Heart left ventricle (tissue), 16 donors: ENCODE measurements at regions not wholly inside any gene's neighbourhood (a gene's known extent, or its start where the extent isn't known, plus 50 kb on each side); places are given as distances from the start of the nearest gene placed in this dataset.

Experiments used
- ATAC-seq, 4 donors: fragments of 200-7000 bp; cut with Tn5 transposase; one replicate each; pipeline ENCODE4 v1.9.1; 2020 to 2022; ENCODE audit warnings: moderate library complexity in 4 of 4, mild to moderate bottlenecking in 3 of 4, moderate number of reproducible peaks in 1 of 4
- DNase-seq, 5 donors: peaks; one replicate each; pipeline ENCODE4 v3.0.0-alpha.2; 2020
- H3K27ac ChIP-seq, 12 donors: fragments of 200-600 bp; sonication (generic) in 4 of 12; one replicate each; pipeline versions ENCODE4 v1.5.0 to v1.8.0; 2016 to 2022; ENCODE audit warnings: mild to moderate bottlenecking in 2 of 12
- H3K27me3 ChIP-seq, 9 donors: fragments of 200-600 bp; sonication (generic) in 2 of 9; one replicate each; pipeline versions ENCODE4 v1.5.1 to v1.8.0; 2016 to 2022; ENCODE audit warnings: mild to moderate bottlenecking in 3 of 9
- H3K36me3 ChIP-seq, 9 donors: fragments of 200-600 bp; sonication (generic) in 2 of 9; one replicate each; pipeline versions ENCODE4 v1.5.0 to v1.8.0; 2018 to 2022; ENCODE audit warnings: mild to moderate bottlenecking in 2 of 9
- H3K4me1 ChIP-seq, 12 donors: fragments of 200-600 bp; sonication (generic) in 4 of 12; one replicate each; pipeline versions ENCODE4 v1.5.0 to v1.8.0; 2016 to 2022; ENCODE audit warnings: mild to moderate bottlenecking in 3 of 12
- H3K4me3 ChIP-seq, 12 donors: fragments of 200-600 bp; sonication (generic) in 4 of 12; one replicate each; pipeline versions ENCODE4 v1.5.0 to v1.8.0; 2017 to 2022; ENCODE audit warnings: mild to moderate bottlenecking in 9 of 12, moderate library complexity in 4 of 12
- H3K9me3 ChIP-seq, 12 donors: fragments of 200-600 bp; sonication (generic) in 4 of 12; one replicate each; pipeline versions ENCODE4 v1.5.0 to v1.8.0; 2016 to 2022; ENCODE audit warnings: mild to moderate bottlenecking in 1 of 12
- POLR2A ChIP-seq, 2 donors: fragments of 450-650 bp; IDR thresholded peaks; one replicate each; pipeline ENCODE4 v1.6.1; 2017; ENCODE audit warnings: antibody characterized with exemption in 2 of 2, mild to moderate bottlenecking in 2 of 2, moderate library complexity in 2 of 2
- WGBS, 4 donors: extraction: QIAGEN DNeasy Blood & Tissue Kit in 2 of 4; methylation state at CpG; one replicate each; pipeline versions ENCODE4 v1.1.5 to v1.1.7; 2013 to 2018; 5-methylcytosine and 5-hydroxymethylcytosine counted together
- intact Hi-C, 10 donors: fragments of 100-400 bp; cut with DNase I; formaldehyde crosslinking; loops; one replicate each; pipeline versions ENCODE4 v1.11.1 to v1.14.2; 2022
- TF ChIP-seq, protein P1 (sequence below), 12 donors: fragments of 200-600 bp; sonication (generic) in 4 of 12; IDR thresholded peaks; one replicate each; pipeline versions ENCODE4 v1.5.0 to v1.8.0; 2018 to 2022; ENCODE audit warnings: antibody characterized with exemption in 12 of 12, mild to moderate bottlenecking in 5 of 12
- donor health status: ischemic (EF 13 %, LVEDD 7.1; RV severe dilation, severe dysfunction).
- donor health status: healthy with polysubstance abuse.
- donor health status: DM: no; HTN: yes; CAD: no.
- donor health status: DM: no; HTN: no; CAD: no.
- donor health status: ischemic (EF 25% LVEDD 6.9; RV normal size, moderate dysfunction).
- donor health status: ischemic (EF 25% LVEDD 5.7; RV mildly dilated, moderate dysfunction).
- donor health status: healthy.
- donor health status: DM: yes; HTN: yes; CAD: no.
- donor health status: ischemic (EF 35%, LVEDD 5.7; RV mildly dilated, moderate dysfunction).
- donor health status: nonischemic (EF 11% LVEDD 7.7; RV severe dilation, severe dysfunction).
- donor health status: DM: yes; HTN: yes; CAD: no.
- donor health status: PGD.
- donor health status: ischemic (EF 29% LVEDD 5.4; RV normal size, mild dysfunction).
- donor health status: nonischemic (EF 23%, LVEDD 6.1; RV moderate dilation, normal function).

DNA sequence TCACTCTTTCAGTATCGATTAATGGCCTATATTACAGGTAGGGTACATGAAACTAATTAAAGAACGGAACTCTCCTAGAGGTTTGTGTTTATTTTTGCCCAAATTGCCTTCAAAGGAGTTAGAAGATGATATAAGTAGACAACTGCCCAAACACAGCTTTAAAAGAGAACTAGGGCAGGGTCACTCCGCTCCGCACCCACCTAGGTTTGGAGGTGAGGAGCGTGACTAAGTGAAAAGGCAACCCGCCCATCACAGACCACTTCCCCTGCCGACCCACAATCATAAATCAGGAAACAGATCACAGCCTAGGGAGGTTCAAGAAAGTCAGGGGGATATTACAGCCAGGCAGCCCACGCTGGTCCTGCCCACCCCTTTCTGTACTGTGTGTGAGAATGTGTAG lies 166.7 kb downstream of the C1D start:
- ATAC-seq (no peak), DNase-seq (no peak)
- peaks cover 0 to 5% (median 0%) of the 10 kb centered on the region in 12 donors for H3K9me3 ChIP-seq
- H3K27ac ChIP-seq: no peak overlapping the region
- intact Hi-C loops: no loop called here
- 89 to 94% (median 89%) methylated on average over 8 of the region's 8 CpGs for whole genome bisulfite sequencing, 4 donors
- no peaks in the 10 kb centered on the region for H3K36me3 ChIP-seq
- H3K4me3 ChIP-seq: no peak overlapping the region
- H3K4me1 ChIP-seq: peaks cover 0 to 4% (median 0%) of the 10 kb centered on the region in 12 donors
- TF ChIP-seq POLR2A (IDR thresholded peaks at IDR 0.05): no peak
- TF ChIP-seq, protein P1, sequence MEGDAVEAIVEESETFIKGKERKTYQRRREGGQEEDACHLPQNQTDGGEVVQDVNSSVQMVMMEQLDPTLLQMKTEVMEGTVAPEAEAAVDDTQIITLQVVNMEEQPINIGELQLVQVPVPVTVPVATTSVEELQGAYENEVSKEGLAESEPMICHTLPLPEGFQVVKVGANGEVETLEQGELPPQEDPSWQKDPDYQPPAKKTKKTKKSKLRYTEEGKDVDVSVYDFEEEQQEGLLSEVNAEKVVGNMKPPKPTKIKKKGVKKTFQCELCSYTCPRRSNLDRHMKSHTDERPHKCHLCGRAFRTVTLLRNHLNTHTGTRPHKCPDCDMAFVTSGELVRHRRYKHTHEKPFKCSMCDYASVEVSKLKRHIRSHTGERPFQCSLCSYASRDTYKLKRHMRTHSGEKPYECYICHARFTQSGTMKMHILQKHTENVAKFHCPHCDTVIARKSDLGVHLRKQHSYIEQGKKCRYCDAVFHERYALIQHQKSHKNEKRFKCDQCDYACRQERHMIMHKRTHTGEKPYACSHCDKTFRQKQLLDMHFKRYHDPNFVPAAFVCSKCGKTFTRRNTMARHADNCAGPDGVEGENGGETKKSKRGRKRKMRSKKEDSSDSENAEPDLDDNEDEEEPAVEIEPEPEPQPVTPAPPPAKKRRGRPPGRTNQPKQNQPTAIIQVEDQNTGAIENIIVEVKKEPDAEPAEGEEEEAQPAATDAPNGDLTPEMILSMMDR (IDR thresholded peaks at IDR 0.05): no peak
- no peaks in the 10 kb centered on the region for H3K27me3 ChIP-seq

DNA sequence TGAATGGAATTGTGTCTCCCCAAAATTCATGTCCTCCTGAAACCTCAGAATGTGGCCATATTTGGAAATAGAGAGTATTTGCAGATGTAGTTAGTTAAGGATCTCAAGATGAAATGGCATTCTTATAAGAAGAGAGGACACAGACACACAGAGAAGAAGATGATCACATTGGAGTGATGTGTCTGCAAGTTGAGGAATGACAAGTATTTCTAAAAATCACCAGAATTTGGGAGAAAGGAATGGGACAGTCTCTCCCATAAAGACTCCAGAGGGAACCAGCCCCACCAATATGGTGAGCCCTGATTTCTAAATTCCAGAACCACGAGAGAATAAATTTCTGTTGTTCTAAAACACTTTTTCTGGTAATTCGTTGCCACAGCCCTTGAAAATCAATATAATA lies 166.3 kb downstream of the C1D start:
- no peak for DNase-seq

DNA sequence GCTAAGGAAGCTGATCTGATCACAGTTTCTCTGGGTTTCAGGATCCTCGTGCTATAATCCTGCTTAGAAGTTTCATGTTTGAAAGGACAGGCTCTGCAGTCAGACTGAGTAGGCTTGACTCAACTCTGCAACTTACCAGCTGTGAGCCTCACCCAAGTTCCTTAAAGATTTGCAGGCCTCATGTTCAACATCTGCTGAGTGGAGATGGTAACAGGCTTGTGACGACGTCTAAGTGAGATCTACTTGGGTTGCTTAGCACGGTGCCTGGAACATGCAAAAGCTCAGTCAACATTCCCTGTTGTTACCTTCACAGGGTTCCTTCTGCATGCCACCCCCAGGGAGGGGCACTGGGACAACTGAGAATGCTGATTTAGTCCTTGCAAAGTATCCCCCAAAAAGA lies 164.2 kb downstream of the C1D start:
- TF ChIP-seq, protein P1 (IDR thresholded peaks at IDR 0.05): no peak
- TF ChIP-seq POLR2A (IDR thresholded peaks at IDR 0.05): no peak
- ATAC-seq (no peak), DNase-seq (no peak)
- peaks cover 0 to 7% (median 0%) of the 10 kb centered on the region in 9 donors for H3K27me3 ChIP-seq
- H3K9me3 ChIP-seq: peaks cover 0 to 8% (median 0%) of the 10 kb centered on the region in 12 donors
- 53 to 73% (median 65%) methylated on average over 4 of the region's 4 CpGs for WGBS, 4 donors
- no peaks in the 10 kb centered on the region for H3K36me3 ChIP-seq
- intact Hi-C loops: no loop called here
- no peak overlapping the region for H3K27ac ChIP-seq
- peaks cover 0 to 4% (median 0%) of the 10 kb centered on the region in 12 donors for H3K4me1 ChIP-seq
- H3K4me3 ChIP-seq: no peak overlapping the region

More for the DNA sequence above, 166.3 kb downstream of the C1D start:
- H3K4me3 ChIP-seq: no peak overlapping the region
- peaks cover 0 to 4% (median 0%) of the 10 kb centered on the region in 12 donors for H3K4me1 ChIP-seq
- TF ChIP-seq, protein P1 (IDR thresholded peaks at IDR 0.05): no peak
- TF ChIP-seq POLR2A (IDR thresholded peaks at IDR 0.05): no peak
- H3K9me3 ChIP-seq: peaks cover 0 to 8% (median 0%) of the 10 kb centered on the region in 12 donors
- no peaks in the 10 kb centered on the region for H3K27me3 ChIP-seq
- no peaks in the 10 kb centered on the region for H3K36me3 ChIP-seq
- intact Hi-C loops: no loop called here
- H3K27ac ChIP-seq: no peak overlapping the region
- WGBS, 4 donors: 73 to 90% (median 77%) methylated on average over 2 of the region's 2 CpGs
- no peak for ATAC-seq

DNA sequence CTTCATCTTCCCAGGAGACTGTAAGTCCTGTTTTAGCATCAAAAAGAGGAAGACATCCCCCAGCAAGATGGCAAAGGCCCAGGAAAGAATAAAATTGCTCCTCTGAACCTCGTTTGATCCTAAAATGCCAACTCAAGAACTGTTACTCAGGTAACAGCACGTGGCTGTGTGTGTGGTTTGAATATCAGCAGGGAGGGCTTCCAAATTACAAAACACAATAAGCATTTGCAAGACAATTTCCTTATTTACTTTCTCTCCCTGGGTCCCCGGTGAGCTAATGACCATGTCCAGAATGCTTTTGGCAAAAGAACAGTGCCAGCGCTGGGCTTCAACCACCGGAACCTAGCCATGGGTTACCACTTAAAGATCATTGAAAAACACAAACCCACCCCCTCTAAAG lies 163.6 kb downstream of the C1D start:
- H3K36me3 ChIP-seq: no peaks in the 10 kb centered on the region

More for the DNA sequence above, 163.6 kb downstream of the C1D start:
- no peak for TF ChIP-seq POLR2A (IDR thresholded peaks at IDR 0.05)
- TF ChIP-seq, protein P1 (IDR thresholded peaks at IDR 0.05): no peak
- H3K4me1 ChIP-seq: peaks cover 0 to 4% (median 0%) of the 10 kb centered on the region in 12 donors
- peaks cover 0 to 7% (median 0%) of the 10 kb centered on the region in 9 donors for H3K27me3 ChIP-seq
- DNase-seq (no peak), ATAC-seq (no peak)
- H3K27ac ChIP-seq: no peak overlapping the region
- H3K9me3 ChIP-seq: peaks cover 0 to 8% (median 0%) of the 10 kb centered on the region in 12 donors
- H3K4me3 ChIP-seq: no peak overlapping the region
- WGBS, 4 donors: 54 to 63% (median 54%) methylated on average over 5 of the region's 5 CpGs
- intact Hi-C loops: no loop called here
